H1 (cell line): ENCODE measurements at regions not wholly inside any gene's neighbourhood (a gene's known extent, or its start where the extent isn't known, plus 50 kb on each side); places are given as distances from the start of the nearest gene placed in this dataset.

Experiments used
- CTCF ChIA-PET: fragments of 300-600 bp; sonication (Branson Sonifier 250); formaldehyde crosslinking; loops from one replicate; lab custom pipeline; 2021; ENCODE audit not compliant: partially characterized antibody; lab: Charles Lee
- POLR2A ChIA-PET: fragments of 300-600 bp; sonication (Branson Sonifier 250); formaldehyde crosslinking; loops from one replicate; lab custom pipeline; 2021; ENCODE audit warnings: inconsistent platforms; ENCODE audit not compliant: partially characterized antibody; lab: Charles Lee
- DNase-seq, 2 experiments: peaks; one replicate each; pipeline versions ENCODE4 v3.0.0 to v3.0.0-alpha.2; 2010 to 2022; ENCODE audit warnings: low spot score in 2 of 2, low read depth in 1 of 2, mixed read lengths in 1 of 2
- FAIRE-seq: peaks from 2 replicates; lab custom pipeline; 2011; peaks lifted over from hg19 to GRCh38; lab: Jason Lieb, UNC
- H2AFZ ChIP-seq: 2 replicates; pipeline ENCODE4 v1.8.1; 2012; ENCODE audit warnings: low read length, inconsistent platforms
- H2AK5ac ChIP-seq: 2 replicates; pipeline ENCODE4 v1.6.1; 2013; ENCODE audit warnings: low read depth, low read length
- H2BK120ac ChIP-seq: replicated peaks from 2 replicates; pipeline ENCODE3; 2013; ENCODE audit warnings: low read depth, low read length, inconsistent platforms
- H2BK12ac ChIP-seq: 2 replicates; pipeline ENCODE4 v1.6.1; 2013; ENCODE audit warnings: low read depth, low read length
- H2BK15ac ChIP-seq: 2 replicates; pipeline ENCODE4 v1.6.1; 2013; ENCODE audit warnings: low read length
- H2BK20ac ChIP-seq: 2 replicates; pipeline ENCODE4 v1.6.1; 2013; ENCODE audit warnings: low read length
- H2BK5ac ChIP-seq: 2 replicates; pipeline ENCODE4 v1.6.1; 2013; ENCODE audit warnings: low read depth, low read length
- H3K14ac ChIP-seq: 2 replicates; pipeline ENCODE4 v1.6.1; 2013; ENCODE audit warnings: inconsistent platforms; ENCODE audit not compliant: insufficient read length
- H3K18ac ChIP-seq: 2 replicates; pipeline ENCODE4 v1.6.1; 2013; ENCODE audit warnings: low read length; ENCODE audit errors: extremely low read depth
- H3K23ac ChIP-seq: 2 replicates; pipeline ENCODE4 v1.6.1; 2013; ENCODE audit warnings: inconsistent platforms; ENCODE audit not compliant: insufficient read length
- H3K23me2 ChIP-seq: 2 replicates; pipeline ENCODE4 v1.6.1; 2013; ENCODE audit warnings: low read depth, low read length
- H3K27ac ChIP-seq: 2 replicates; pipeline ENCODE4 v1.6.1; 2011; ENCODE audit warnings: low read depth, low read length, inconsistent platforms
- H3K27me3 ChIP-seq, 4 experiments: replicated peaks in 1 of 4; 1 replicate in 1 of 4; 2 replicates in 3 of 4; pipeline versions ENCODE4 v1.6.1 to v1.8.1; 2011 to 2013; ENCODE audit warnings: low read length in 3 of 4, mild to moderate bottlenecking in 3 of 4, inconsistent platforms in 2 of 4, mixed read lengths in 2 of 4, moderate library complexity in 1 of 4; ENCODE audit not compliant: control insufficient read depth in 3 of 4, insufficient read depth in 3 of 4; ENCODE audit errors: extremely low read depth in 1 of 4
- H3K36me3 ChIP-seq, 4 experiments: 2 replicates each; pipeline versions ENCODE4 v1.6.1 to v1.8.1; 2011 to 2013; ENCODE audit warnings: mild to moderate bottlenecking in 4 of 4, low read length in 3 of 4, moderate library complexity in 2 of 4, control low read depth in 1 of 4, inconsistent platforms in 1 of 4; ENCODE audit not compliant: insufficient read depth in 4 of 4, control insufficient read depth in 2 of 4
- H3K4ac ChIP-seq: replicated peaks from 2 replicates; pipeline ENCODE3; 2013; ENCODE audit warnings: low read length, low read depth, mixed read lengths, inconsistent platforms; ENCODE audit not compliant: insufficient read length
- H3K4me1 ChIP-seq, 4 experiments: replicated peaks in 1 of 4; 1 replicate in 1 of 4; 2 replicates in 3 of 4; pipeline versions ENCODE4 v1.6.1 to v1.8.1; 2011 to 2013; ENCODE audit warnings: low read length in 3 of 4, inconsistent platforms in 2 of 4, mixed read lengths in 1 of 4; ENCODE audit not compliant: insufficient read depth in 4 of 4, control insufficient read depth in 3 of 4
- H3K4me2 ChIP-seq, 2 experiments: 2 replicates each; pipeline versions ENCODE4 v1.6.1 to v1.8.1; 2011 to 2013; ENCODE audit warnings: low read depth in 2 of 2, low read length in 2 of 2, control low read depth in 1 of 2, inconsistent platforms in 1 of 2, mild to moderate bottlenecking in 1 of 2; ENCODE audit not compliant: insufficient read depth in 1 of 2
- H3K4me3 ChIP-seq, 4 experiments: fragments of 200-600, 300-600 bp in 1 of 4; sonication (generic), shearing (Covaris generic), sonication (Bioruptor Twin) in 1 of 4; 2 replicates each; pipeline versions ENCODE4 v1.5.1 to v1.8.1; 2011 to 2016; ENCODE audit warnings: low read length in 4 of 4, low read depth in 3 of 4, control low read depth in 2 of 4, inconsistent platforms in 2 of 4, mild to moderate bottlenecking in 2 of 4, mixed read lengths in 1 of 4, moderate library complexity in 1 of 4; ENCODE audit not compliant: insufficient read depth in 2 of 4; ENCODE audit errors: extremely low read depth in 1 of 4
- H3K56ac ChIP-seq: replicated peaks from 2 replicates; pipeline ENCODE3; 2013; ENCODE audit warnings: low read depth, mild to moderate bottlenecking, mixed read lengths, low read length, inconsistent platforms; ENCODE audit not compliant: insufficient read length
- H3K79me1 ChIP-seq: 2 replicates; pipeline ENCODE4 v1.6.1; 2013; ENCODE audit warnings: low read depth, low read length, control low read depth
- H3K79me2 ChIP-seq, 2 experiments: 2 replicates each; pipeline versions ENCODE4 v1.6.1 to v1.8.1; 2012 to 2013; ENCODE audit warnings: low read length in 2 of 2, mild to moderate bottlenecking in 2 of 2, inconsistent platforms in 1 of 2; ENCODE audit not compliant: insufficient read depth in 2 of 2, control insufficient read depth in 1 of 2
- H3K9ac ChIP-seq, 4 experiments: replicated peaks in 1 of 4; 1 replicate in 1 of 4; 2 replicates in 3 of 4; pipeline versions ENCODE4 v1.6.1 to v1.8.1; 2011 to 2013; ENCODE audit warnings: low read depth in 3 of 4, low read length in 3 of 4, control low read depth in 2 of 4, mild to moderate bottlenecking in 2 of 4, moderate library complexity in 2 of 4, inconsistent platforms in 1 of 4; ENCODE audit errors: extremely low read depth in 1 of 4
- H3K9me3 ChIP-seq, 2 experiments: 2 replicates each; pipeline versions ENCODE4 v1.6.1 to v1.8.1; 2012 to 2013; ENCODE audit warnings: mild to moderate bottlenecking in 2 of 2, moderate library complexity in 2 of 2, control low read depth in 1 of 2, inconsistent platforms in 1 of 2, low read depth in 1 of 2, low read length in 1 of 2, mixed read lengths in 1 of 2; ENCODE audit not compliant: insufficient read depth in 2 of 2
- H4K20me1 ChIP-seq, 2 experiments: replicated peaks in 1 of 2; 2 replicates each; pipeline versions ENCODE3 to v1.8.1; 2011 to 2013; ENCODE audit warnings: inconsistent platforms in 2 of 2, low read length in 2 of 2, mild to moderate bottlenecking in 1 of 2; ENCODE audit not compliant: insufficient read depth in 2 of 2, control insufficient read depth in 1 of 2
- H4K5ac ChIP-seq: 2 replicates; pipeline ENCODE4 v1.6.1; 2013; ENCODE audit warnings: low read length, low read depth, mixed read lengths, inconsistent platforms; ENCODE audit not compliant: insufficient read length
- H4K8ac ChIP-seq: 2 replicates; pipeline ENCODE4 v1.8.0; 2013; ENCODE audit warnings: mild to moderate bottlenecking, moderate library complexity, low read length, inconsistent platforms; ENCODE audit not compliant: insufficient read depth; ENCODE audit errors: extremely low read depth
- H4K91ac ChIP-seq: replicated peaks from 2 replicates; pipeline ENCODE3; 2013; ENCODE audit warnings: low read length, mixed read lengths, inconsistent platforms; ENCODE audit not compliant: insufficient read length
- CHD1 ChIP-seq: IDR thresholded peaks from 2 replicates; pipeline ENCODE4 v1.6.1; 2012; ENCODE audit warnings: low read depth, low read length, improper control_type of control experiment
- CTBP2 ChIP-seq: IDR thresholded peaks from 2 replicates; pipeline ENCODE4 v1.7.0; 2011; ENCODE audit warnings: borderline replicate concordance, mild to moderate bottlenecking, moderate library complexity, mixed read lengths, low read length; ENCODE audit not compliant: insufficient read depth, insufficient read length
- EP300 ChIP-seq, 2 experiments: IDR thresholded peaks; 1 replicate in 1 of 2; 2 replicates in 1 of 2; pipeline ENCODE4 v1.6.1; 2011 to 2012; ENCODE audit warnings: low read depth in 2 of 2, low read length in 2 of 2, mild to moderate bottlenecking in 2 of 2, borderline replicate concordance in 1 of 2, inconsistent platforms in 1 of 2, moderate library complexity in 1 of 2
- HDAC2 ChIP-seq, 2 experiments: fragments of 300-600 bp in 1 of 2; sonication (generic) in 1 of 2; IDR thresholded peaks; 2 replicates each; pipeline ENCODE4 v1.6.1; 2011 to 2012; ENCODE audit warnings: low read depth in 2 of 2, low read length in 2 of 2, mild to moderate bottlenecking in 2 of 2, moderate library complexity in 2 of 2, borderline replicate concordance in 1 of 2, inconsistent platforms in 1 of 2
- JUN ChIP-seq: IDR thresholded peaks from 2 replicates; pipeline ENCODE4 v1.6.1; 2011; ENCODE audit warnings: low read depth, mild to moderate bottlenecking, improper control_type of control experiment, low read length
- NRF1 ChIP-seq: IDR thresholded peaks from 2 replicates; pipeline ENCODE4 v1.6.1; 2011; ENCODE audit warnings: mild to moderate bottlenecking, low read depth, low read length, improper control_type of control experiment
- POLR2AphosphoS5 ChIP-seq: IDR thresholded peaks from 2 replicates; pipeline ENCODE4 v1.6.1; 2011; ENCODE audit warnings: low read depth, low read length
- SIRT6 ChIP-seq: IDR thresholded peaks from one replicate; pipeline ENCODE4 v1.7.1; 2012; ENCODE audit warnings: low read length, inconsistent platforms
- USF2 ChIP-seq: IDR thresholded peaks from 2 replicates; pipeline ENCODE4 v1.6.1; 2011; ENCODE audit warnings: low read length, improper control_type of control experiment
- WGBS, 2 experiments: shearing (Covaris generic) in 1 of 2; methylation state at CpG; one replicate each; pipeline versions ENCODE4 v1.1.6 to v1.1.7; 2013 to 2015; ENCODE audit warnings: low lambda C conversion rate in 2 of 2, mixed read lengths in 2 of 2, inconsistent platforms in 1 of 2, low coverage in 1 of 2, missing lambda C conversion rate in 1 of 2; ENCODE audit not compliant: insufficient replicate concordance in 2 of 2, insufficient coverage in 1 of 2, insufficient read length in 1 of 2; ENCODE audit errors: extremely low coverage in 1 of 2, missing lambda C conversion rate in 1 of 2; 5-methylcytosine and 5-hydroxymethylcytosine counted together
- TF ChIP-seq, protein P1 (sequence below): IDR thresholded peaks from 2 replicates; pipeline ENCODE4 v1.6.1; 2012; ENCODE audit warnings: inconsistent platforms

- Histone ChIP-seq H3K79me1 (no peaks in the 10 kb centered on the region), H3K4me1 (no peaks in the 10 kb centered on the region), H3K18ac (no peak overlapping the region), H3K27me3 (no peaks in the 10 kb centered on the region), H2BK5ac (no peak overlapping the region), H2AFZ (no peak overlapping the region), H3K4ac (no peak overlapping the region), H3K4me3 (no peak overlapping the region), H3K27ac (no peak overlapping the region), H2BK15ac (no peak overlapping the region), H2BK120ac (no peak overlapping the region), H3K23me2 (no peaks in the 10 kb centered on the region; the same call in 1 of the 2 replicates), H3K56ac (no peak overlapping the region), H3K23ac (no peak overlapping the region), H2BK12ac (no peak overlapping the region), H3K9me3 (no peaks in the 10 kb centered on the region), H4K91ac (no peak overlapping the region), H3K36me3 (no peaks in the 10 kb centered on the region), H4K8ac (no peak overlapping the region), H3K14ac (no peak overlapping the region), H3K4me2 (no peak overlapping the region), H3K9ac (no peak overlapping the region), H3K79me2 (no peaks in the 10 kb centered on the region), H4K5ac (no peak overlapping the region), H4K20me1 (no peaks in the 10 kb centered on the region), H2BK20ac (no peak overlapping the region), H2AK5ac (no peak overlapping the region)
- no peak for FAIRE-seq
- CTCF ChIA-PET, result no interaction called here
- no peak for DNase-seq
- no peak for TF ChIP-seq EP300 (IDR thresholded peaks at IDR 0.05; ENCODE audit: borderline replicate concordance in 1 of 2, low read depth in 2 of 2, low read length in 2 of 2)
- TF ChIP-seq USF2, result no peak
- no peak for TF ChIP-seq NRF1
- TF ChIP-seq POLR2AphosphoS5, result no peak
- TF ChIP-seq, protein P1, sequence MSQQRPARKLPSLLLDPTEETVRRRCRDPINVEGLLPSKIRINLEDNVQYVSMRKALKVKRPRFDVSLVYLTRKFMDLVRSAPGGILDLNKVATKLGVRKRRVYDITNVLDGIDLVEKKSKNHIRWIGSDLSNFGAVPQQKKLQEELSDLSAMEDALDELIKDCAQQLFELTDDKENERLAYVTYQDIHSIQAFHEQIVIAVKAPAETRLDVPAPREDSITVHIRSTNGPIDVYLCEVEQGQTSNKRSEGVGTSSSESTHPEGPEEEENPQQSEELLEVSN, result no peak
- no peak for TF ChIP-seq HDAC2 (IDR thresholded peaks at IDR 0.05; ENCODE audit: borderline replicate concordance in 1 of 2, low read depth in 2 of 2, low read length in 2 of 2)
- no peak for TF ChIP-seq CTBP2
- no peak for TF ChIP-seq CHD1
- no peak for TF ChIP-seq SIRT6
- no peak for TF ChIP-seq JUN
- 85% methylated on average over 3 of the region's 3 CpGs; no CpG with 5 or more reads in 1 of the 2 experiments for WGBS, 2 experiments
- POLR2A ChIA-PET, result no interaction called here
Measured at GRCh38 chr6:122322824-122323223, 76.6 kb upstream of the HSF2 start.
